HAP-1 (cell line): ENCODE measurements at regions not wholly inside any gene's neighbourhood (a gene's known extent, or its start where the extent isn't known, plus 50 kb on each side); places are given as distances from the start of the nearest gene placed in this dataset.

Source experiments
- DNase-seq, 2 experiments: peaks; one replicate each; pipeline ENCODE4 v3.0.0-alpha.2; 2016 to 2020; ENCODE audit warnings: low spot score in 2 of 2
- H3K27me3 ChIP-seq: fragments of 250-450 bp; sonication (Bioruptor Pico); 2 replicates; pipeline ENCODE4 v1.5.1; 2020; ENCODE audit warnings: low read depth, mild to moderate bottlenecking, moderate library complexity
- H3K36me3 ChIP-seq: fragments of 250-450 bp; sonication (Bioruptor Pico); replicated peaks from 2 replicates; pipeline ENCODE4 v1.5.1; 2020; ENCODE audit warnings: mild to moderate bottlenecking
- H3K4me1 ChIP-seq: fragments of 250-450 bp; sonication (Bioruptor Pico); 2 replicates; pipeline ENCODE4 v1.5.1; 2020; ENCODE audit warnings: mild to moderate bottlenecking
- H3K4me3 ChIP-seq: fragments of 250-450 bp; sonication (Bioruptor Pico); 2 replicates; pipeline ENCODE4 v1.5.1; 2020; ENCODE audit warnings: mild to moderate bottlenecking, moderate library complexity
- H3K9me3 ChIP-seq: fragments of 250-450 bp; sonication (Bioruptor Pico); 2 replicates; pipeline ENCODE4 v1.5.1; 2020; ENCODE audit warnings: mild to moderate bottlenecking, moderate library complexity
- in situ Hi-C: fragments of 300-500 bp; cut with MboI; formaldehyde crosslinking; loops from 3 replicates; pipeline ENCODE4 v1.14.3; 2020; ENCODE audit warnings: low sequenced_read_pairs, inconsistent platforms, mixed read lengths

GRCh38 chr9:38342532-38342931, 50.0 kb upstream of the ALDH1B1 start:
- no peaks in the 10 kb centered on the region for H3K9me3 ChIP-seq
- H3K27me3 ChIP-seq: no peaks in the 10 kb centered on the region
- H3K36me3 ChIP-seq: no peaks in the 10 kb centered on the region
- no peak overlapping the region for H3K4me3 ChIP-seq
- no peak for DNase-seq
- H3K4me1 ChIP-seq: no peaks in the 10 kb centered on the region
- in situ Hi-C loops: no loop called here

GRCh38 chr9:38342096-38342495, 50.4 kb upstream of the ALDH1B1 start:
- H3K27me3 ChIP-seq: no peaks in the 10 kb centered on the region
- in situ Hi-C loops: no loop called here
- no peaks in the 10 kb centered on the region for H3K4me1 ChIP-seq
- no peaks in the 10 kb centered on the region for H3K9me3 ChIP-seq
- no peak overlapping the region for H3K4me3 ChIP-seq
- DNase-seq: no peak
- H3K36me3 ChIP-seq: no peaks in the 10 kb centered on the region

DNA sequence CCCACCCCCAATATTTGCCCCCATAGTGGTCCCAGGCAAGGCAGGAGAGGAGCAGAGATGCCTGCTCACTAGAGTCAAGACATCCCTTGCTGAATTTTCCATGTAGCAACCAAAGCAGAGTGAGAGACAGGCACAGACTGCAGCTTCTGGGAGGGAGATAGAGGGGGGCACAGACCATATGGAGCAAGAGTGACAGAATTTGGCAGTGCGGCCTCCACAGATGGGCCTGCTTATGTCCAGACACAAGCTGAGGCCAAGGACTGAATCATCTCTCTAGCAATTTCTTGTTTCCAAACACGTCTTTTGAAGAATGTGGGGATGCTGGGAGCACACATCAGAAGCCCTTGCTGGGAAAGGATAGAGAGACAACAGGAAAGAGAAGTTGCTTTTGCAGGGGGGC, 53.0 kb upstream of the ALDH1B1 start:
- Histone ChIP-seq H3K9me3 (no peaks in the 10 kb centered on the region), H3K27me3 (no peaks in the 10 kb centered on the region), H3K4me1 (no peaks in the 10 kb centered on the region), H3K4me3 (no peak overlapping the region), H3K36me3 (no peaks in the 10 kb centered on the region)
- in situ Hi-C loops: no loop called here
- DNase-seq: no peak

GRCh38 chr9:38339087-38339486, 53.4 kb upstream of the ALDH1B1 start:
- in situ Hi-C loops: no loop called here
- Histone ChIP-seq H3K4me1 (no peaks in the 10 kb centered on the region), H3K36me3 (no peaks in the 10 kb centered on the region), H3K4me3 (no peak overlapping the region), H3K9me3 (no peaks in the 10 kb centered on the region), H3K27me3 (no peaks in the 10 kb centered on the region)
- no peak for DNase-seq

GRCh38 chr9:38338342-38339018, 54.0 kb upstream of the ALDH1B1 start:
- in situ Hi-C loops: no loop called here
- DNase-seq: no peak
- no peaks in the 10 kb centered on the region for H3K36me3 ChIP-seq
- no peak overlapping the region for H3K4me3 ChIP-seq
- no peaks in the 10 kb centered on the region for H3K27me3 ChIP-seq
- H3K9me3 ChIP-seq: no peaks in the 10 kb centered on the region
- H3K4me1 ChIP-seq: no peaks in the 10 kb centered on the region

DNA sequence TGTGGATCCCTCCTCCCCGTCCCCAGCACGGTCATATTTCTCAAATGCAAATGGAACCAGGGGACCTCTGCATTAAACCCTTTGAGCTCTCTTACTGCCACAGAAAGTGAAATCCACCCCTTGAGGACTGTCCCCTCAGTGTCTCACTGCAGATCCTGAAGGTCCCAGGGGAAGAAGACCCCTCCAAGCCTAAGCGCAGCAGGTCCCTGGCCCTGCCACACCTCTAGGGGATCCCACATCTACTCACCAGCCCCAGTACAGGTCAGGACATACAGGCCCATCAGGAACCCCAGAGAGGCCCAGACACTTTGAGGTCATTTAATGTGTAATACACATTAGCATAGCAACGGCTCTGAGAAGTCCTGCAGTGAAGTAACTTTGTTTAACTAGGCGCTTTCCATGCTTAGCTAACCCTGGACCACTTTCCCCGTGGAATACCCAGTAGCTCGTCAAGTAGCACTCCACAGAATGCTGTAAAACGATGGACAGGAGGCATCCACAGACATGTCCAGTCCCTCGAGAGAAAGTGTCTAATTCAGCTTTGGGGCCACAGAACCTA, 54.7 kb upstream of the ALDH1B1 start:
- Histone ChIP-seq H3K36me3 (no peaks in the 10 kb centered on the region), H3K9me3 (no peaks in the 10 kb centered on the region), H3K4me1 (no peaks in the 10 kb centered on the region), H3K27me3 (no peaks in the 10 kb centered on the region), H3K4me3 (no peak overlapping the region)
- in situ Hi-C loops: no loop called here
- no peak for DNase-seq

DNA sequence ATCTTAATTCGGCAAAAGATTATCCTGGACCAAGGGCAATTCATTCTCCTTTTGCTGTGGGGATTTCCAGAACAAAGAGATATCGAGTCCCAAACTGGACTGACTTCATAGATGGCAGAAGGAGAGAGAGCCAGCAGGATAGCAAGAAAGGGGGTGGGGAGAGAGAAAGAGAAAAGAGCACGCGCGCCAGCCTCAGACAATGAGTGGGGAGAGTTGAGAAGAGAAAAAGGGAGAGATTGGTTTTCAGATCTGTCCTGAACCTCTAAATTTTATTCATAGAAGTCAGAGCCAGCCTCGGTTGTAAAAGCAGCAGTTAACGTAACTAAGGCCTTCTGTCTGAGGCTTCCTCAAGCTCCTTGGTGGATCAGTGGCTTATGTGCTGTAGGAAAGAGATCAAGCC, 55.3 kb upstream of the ALDH1B1 start:
- H3K36me3 ChIP-seq: no peaks in the 10 kb centered on the region
- no peaks in the 10 kb centered on the region for H3K9me3 ChIP-seq
- no peak for DNase-seq
- H3K4me3 ChIP-seq: no peak overlapping the region
- H3K27me3 ChIP-seq: no peaks in the 10 kb centered on the region
- H3K4me1 ChIP-seq: no peaks in the 10 kb centered on the region
- in situ Hi-C loops: no loop called here

GRCh38 chr9:38336341-38336740, 56.2 kb upstream of the ALDH1B1 start:
- Histone ChIP-seq H3K4me1 (no peaks in the 10 kb centered on the region), H3K36me3 (no peaks in the 10 kb centered on the region), H3K27me3 (no peaks in the 10 kb centered on the region), H3K4me3 (no peak overlapping the region), H3K9me3 (no peaks in the 10 kb centered on the region)
- DNase-seq: no peak
- in situ Hi-C loops: no loop called here

DNA sequence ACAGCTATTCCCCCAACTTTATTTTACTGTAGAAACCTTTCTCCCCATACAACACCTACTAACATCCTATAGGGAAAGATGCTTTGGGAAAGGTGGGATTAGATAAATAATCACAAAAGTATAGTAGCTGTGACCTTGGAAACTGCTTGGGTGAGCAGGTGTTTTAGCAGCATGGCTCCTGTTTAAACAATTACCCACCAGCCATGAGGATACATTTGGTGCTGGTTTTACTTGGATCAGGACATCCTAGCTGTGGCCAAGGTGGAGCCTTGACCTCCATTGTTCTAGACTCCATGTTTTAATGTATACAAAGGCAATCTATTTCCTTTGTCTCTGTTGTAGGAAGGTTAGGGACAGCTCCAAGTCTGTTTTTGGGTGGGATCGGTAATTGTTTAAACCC, 56.8 kb upstream of the ALDH1B1 start:
- H3K9me3 ChIP-seq: no peaks in the 10 kb centered on the region
- H3K4me1 ChIP-seq: no peaks in the 10 kb centered on the region
- H3K36me3 ChIP-seq: no peaks in the 10 kb centered on the region
- in situ Hi-C loops: no loop called here
- H3K4me3 ChIP-seq: no peak overlapping the region
- DNase-seq: no peak
- no peaks in the 10 kb centered on the region for H3K27me3 ChIP-seq

- DNase-seq: peak in 1 of 2 experiments; percentile 40
- H3K27me3 ChIP-seq: no peaks in the 10 kb centered on the region
- no peaks in the 10 kb centered on the region for H3K36me3 ChIP-seq
- H3K4me1 ChIP-seq: no peaks in the 10 kb centered on the region
- in situ Hi-C loops: no loop called here
- H3K9me3 ChIP-seq: no peaks in the 10 kb centered on the region
- H3K4me3 ChIP-seq: no peak overlapping the region
These were observed 58.3 kb upstream of the ALDH1B1 start for GRCh38 chr9:38334234-38334633.

- Histone ChIP-seq H3K9me3 (no peaks in the 10 kb centered on the region), H3K36me3 (no peaks in the 10 kb centered on the region), H3K27me3 (no peaks in the 10 kb centered on the region), H3K4me1 (peaks cover 7% of the 10 kb centered on the region), H3K4me3 (no peak overlapping the region)
- DNase-seq: no peak
- in situ Hi-C loops: no loop called here
These were observed 59.5 kb upstream of the ALDH1B1 start for GRCh38 chr9:38333047-38333446.

DNA sequence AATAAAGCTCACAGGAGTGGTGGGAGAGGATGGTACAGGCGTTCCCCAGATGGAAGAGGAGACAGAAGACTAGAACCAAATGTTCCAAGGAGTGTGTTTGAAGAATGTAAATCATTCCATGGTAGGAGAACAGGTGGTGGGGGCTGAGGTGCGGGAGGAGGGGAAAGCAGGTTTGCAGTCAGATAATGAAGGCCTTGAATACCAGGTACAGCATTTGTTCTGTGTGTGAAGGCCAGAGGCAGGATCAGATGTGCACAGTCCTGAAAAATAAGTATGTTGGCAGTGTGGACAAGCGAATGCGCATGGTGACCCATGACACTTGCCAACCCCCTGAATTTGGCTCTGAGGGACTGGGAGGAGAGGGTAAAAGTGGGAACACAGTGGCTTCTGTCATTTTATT, 59.9 kb upstream of the ALDH1B1 start:
- H3K4me3 ChIP-seq: no peak overlapping the region
- H3K36me3 ChIP-seq: no peaks in the 10 kb centered on the region
- no peak for DNase-seq
- H3K9me3 ChIP-seq: no peaks in the 10 kb centered on the region
- in situ Hi-C loops: no loop called here
- no peaks in the 10 kb centered on the region for H3K27me3 ChIP-seq
- H3K4me1 ChIP-seq: peaks cover 11% of the 10 kb centered on the region

DNA sequence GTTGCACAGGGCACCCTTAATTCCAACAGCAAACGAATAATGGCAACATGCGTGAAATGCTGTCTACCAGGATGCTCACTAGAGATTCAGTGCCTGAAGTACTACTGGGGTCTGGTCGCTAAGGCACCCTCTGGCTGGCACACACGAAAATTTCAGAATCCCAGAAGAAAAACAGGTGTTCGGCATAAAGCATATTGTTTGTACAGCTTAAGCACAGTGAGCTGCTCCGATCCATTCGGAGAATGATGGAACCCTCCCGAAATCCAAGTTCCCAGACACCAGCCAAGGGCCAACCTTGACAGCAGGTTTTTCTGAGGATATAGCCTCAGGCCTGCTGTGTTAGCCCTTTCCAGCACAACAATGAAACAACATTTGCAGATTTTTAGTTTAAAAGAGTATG, 61.4 kb upstream of the ALDH1B1 start:
- no peak for DNase-seq
- in situ Hi-C loops: no loop called here
- Histone ChIP-seq H3K36me3 (no peaks in the 10 kb centered on the region), H3K4me1 (peaks cover 11% of the 10 kb centered on the region), H3K9me3 (no peaks in the 10 kb centered on the region), H3K27me3 (no peaks in the 10 kb centered on the region), H3K4me3 (no peak overlapping the region)

GRCh38 chr9:38329968-38330367, 62.5 kb upstream of the ALDH1B1 start:
- in situ Hi-C loops: no loop called here
- Histone ChIP-seq H3K4me3 (no peak overlapping the region), H3K27me3 (no peaks in the 10 kb centered on the region), H3K36me3 (no peaks in the 10 kb centered on the region), H3K4me1 (peaks cover 11% of the 10 kb centered on the region), H3K9me3 (no peaks in the 10 kb centered on the region)
- DNase-seq: no peak

DNA sequence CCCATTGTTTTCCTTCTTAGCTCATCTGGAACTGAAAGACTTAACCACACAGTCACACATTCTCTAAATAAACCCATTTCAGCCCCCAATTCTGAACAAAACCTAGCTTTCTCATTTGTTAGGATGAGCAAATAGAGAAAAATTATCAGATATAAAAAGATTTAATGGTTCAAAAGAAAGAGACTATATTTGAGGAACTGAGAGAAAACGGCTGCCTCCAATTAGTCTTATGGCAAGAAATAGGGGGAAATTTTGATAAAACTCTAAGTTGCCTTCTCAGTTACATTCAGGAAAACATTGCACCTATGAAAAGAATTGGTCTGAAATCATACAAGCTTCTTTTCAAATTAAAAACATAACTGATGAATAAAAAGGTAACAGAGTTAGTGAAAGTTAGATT, 63.7 kb upstream of the ALDH1B1 start:
- no peaks in the 10 kb centered on the region for H3K9me3 ChIP-seq
- H3K4me3 ChIP-seq: no peak overlapping the region
- H3K27me3 ChIP-seq: no peaks in the 10 kb centered on the region
- DNase-seq: no peak
- peaks cover 11% of the 10 kb centered on the region for H3K4me1 ChIP-seq
- no peaks in the 10 kb centered on the region for H3K36me3 ChIP-seq
- in situ Hi-C loops: no loop called here
